HG03469 (cell line): ENCODE measurements at regions not wholly inside any gene's neighbourhood (a gene's known extent, or its start where the extent isn't known, plus 50 kb on each side); places are given as distances from the start of the nearest gene placed in this dataset.
"Not testable (repeated sequence)": the region's sequence is repeated elsewhere in the genome, so short reads cannot be mapped to it uniquely, and the experiment has no call there.

Experiments
- ATAC-seq: cut with Tn5 transposase; IDR thresholded peaks from one replicate; pipeline ENCODE4 v1.9.1; 2021; ENCODE audit warnings: mild to moderate bottlenecking, moderate library complexity, moderate number of reproducible peaks; ENCODE audit not compliant: unreplicated experiment

DNA sequence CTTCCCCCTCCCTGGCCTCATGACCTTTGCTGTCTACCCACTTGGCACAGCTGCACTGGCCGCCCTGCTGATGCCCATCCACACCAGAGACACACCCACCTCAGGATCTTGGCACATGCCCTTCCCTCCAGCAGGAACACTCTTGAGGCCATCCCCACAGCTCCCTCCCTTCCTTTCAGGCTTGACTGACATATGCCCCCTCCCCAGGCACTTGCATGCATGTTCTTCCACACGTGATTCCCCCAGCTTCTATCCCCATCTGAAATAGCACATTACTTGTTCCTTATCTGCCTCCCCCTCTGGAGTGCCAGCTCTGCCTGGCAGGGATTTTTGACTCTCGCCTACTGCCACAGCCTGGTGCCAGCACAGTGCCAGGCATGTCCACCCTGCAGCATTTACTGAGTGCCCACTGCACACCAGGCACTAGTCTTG is 98.5 kb upstream of the SLC25A33 start:
- ATAC-seq: no peak

DNA sequence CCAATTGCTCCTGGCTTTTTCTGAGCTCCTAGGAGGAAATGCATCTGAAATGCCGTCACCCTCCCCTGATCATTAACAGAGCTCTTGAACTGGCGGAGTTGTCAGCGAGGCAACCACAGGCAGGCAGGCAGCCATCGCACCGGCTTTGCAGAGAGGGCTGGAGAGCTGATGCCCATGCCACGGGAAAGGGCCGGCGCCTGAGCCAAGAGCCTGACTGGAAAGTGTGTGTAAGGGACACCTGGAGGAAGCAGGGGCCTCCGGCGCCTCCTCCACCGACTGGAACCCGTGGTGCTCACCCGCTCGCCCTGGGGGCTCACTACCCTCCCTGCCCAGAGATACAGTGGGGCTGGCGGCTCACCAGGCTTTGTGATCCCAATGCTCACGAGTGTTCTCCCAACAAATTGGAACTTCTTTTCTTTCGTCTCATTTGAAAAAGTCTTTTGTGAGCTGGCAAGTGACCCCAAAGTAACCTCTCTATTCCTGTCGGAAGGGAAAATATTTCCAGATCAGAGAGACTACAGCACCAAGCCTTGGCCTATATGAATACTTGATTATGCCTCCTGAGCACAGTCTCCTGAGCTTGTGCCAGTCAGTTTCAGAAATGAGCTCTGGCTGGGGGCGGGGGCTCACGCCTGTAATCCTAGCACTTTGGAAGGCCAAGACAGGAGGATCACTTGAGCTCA is 97.7 kb upstream of the SLC25A33 start:
- no peak for ATAC-seq

DNA sequence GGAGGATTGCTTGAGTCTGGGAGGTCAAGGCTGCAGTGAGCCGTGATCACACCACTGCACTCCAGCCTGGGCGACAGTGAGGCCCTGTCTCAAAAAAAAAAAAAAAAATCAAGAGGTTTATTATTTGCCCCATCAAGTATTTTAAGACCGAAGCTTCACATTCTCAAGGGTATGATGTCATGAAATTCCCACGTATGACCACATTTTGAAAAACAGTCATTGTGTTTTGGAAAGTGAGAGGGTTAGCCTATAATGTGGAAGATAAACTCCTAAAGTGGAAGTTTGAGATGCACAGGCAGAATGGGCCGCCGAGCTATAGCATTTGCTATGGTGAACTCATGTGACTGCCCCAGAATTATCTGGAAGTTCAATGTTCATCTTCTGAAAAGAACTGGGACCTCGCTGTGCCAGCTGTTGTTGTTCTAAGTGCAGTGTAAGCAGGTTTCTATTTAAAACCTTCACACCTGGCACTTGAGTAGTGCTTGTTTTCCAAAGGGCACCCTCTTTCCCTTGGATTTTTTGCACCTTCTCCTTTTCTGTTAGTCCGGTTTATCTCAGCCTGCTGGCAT is 96.9 kb upstream of the SLC25A33 start:
- ATAC-seq: no peak

DNA sequence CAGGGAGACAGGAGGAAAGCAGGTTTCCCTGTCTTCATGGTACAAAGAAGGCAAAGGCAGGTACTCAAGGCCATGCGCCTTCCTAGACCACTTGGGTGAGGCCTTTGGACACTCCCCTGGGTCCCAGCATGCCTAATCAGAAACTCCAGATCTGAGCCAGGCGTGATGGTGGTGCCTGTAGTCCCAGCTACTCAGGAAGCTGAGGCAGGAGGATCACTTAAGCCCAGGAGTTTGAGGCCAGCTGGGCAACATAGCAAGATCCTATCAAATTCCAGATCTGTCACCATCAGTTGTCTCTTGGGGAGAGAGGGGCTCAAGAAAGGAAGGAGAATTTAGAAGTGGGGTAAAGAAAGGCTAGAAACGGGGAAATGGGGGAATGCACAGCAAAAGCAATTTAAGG is 96.3 kb upstream of the SLC25A33 start:
- no peak for ATAC-seq

DNA sequence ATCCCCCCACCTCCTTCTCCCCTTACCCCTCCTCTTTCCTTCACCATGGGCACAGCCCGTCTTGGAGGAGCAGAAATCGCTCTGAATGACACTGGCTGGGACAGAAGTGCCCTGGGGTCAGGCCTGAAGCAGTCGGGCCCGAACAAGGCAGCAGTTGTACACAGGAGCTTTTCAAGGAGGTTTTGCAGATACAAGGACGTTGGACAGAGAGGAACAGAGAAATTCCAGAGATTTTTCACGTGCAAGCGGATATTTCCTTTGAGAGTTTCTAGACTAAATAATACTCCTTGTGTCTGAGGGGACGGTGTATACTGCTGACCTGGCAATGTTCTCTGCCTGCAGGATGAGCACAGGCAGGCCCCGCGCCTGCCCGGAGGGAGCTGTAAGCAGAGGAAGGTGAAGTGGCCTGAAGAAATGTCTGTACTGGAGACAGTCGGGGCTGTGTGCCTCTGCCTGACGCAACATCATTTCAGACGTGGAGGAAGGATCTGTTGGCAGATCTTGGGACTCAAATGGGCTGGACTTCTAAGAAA is 95.3 kb upstream of the SLC25A33 start:
- ATAC-seq: no peak

DNA sequence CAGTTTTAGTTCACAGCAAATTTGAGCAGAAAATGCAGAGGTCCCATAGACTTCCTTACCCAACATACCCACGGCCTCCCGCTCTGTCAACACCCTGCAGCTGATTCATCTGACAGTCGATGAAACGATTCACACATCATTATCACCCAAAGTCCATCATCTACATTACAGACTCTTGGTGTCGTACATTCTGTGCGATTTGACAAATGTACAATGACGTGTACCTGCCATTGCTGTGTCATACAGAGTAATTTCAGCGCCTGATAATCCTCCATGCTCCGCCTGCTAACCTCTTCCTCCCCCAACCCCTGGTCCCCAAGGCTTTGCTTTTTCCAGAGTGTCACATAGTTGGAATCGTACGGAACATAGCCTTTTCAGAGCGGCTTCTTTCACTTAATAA is 94.7 kb upstream of the SLC25A33 start:
- no peak for ATAC-seq

DNA sequence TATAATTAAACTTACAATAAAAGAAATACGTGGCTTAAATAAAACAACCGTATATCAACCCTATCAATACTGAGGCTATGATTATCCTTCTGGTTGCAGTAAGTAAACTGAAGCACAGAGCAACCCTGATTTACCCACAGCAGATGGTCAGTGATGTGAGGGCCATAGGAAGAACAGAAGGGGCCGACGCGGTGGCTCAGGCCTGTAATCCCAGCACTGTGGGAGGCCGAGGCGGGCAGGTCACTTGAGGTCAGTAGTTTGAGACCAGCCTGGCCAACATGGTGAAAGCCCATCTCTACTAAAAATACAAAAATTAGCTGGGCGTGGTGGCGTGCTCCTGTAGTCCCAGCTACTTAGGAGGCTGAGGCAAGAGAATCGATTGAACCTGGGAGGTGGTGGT is 94.2 kb upstream of the SLC25A33 start:
- ATAC-seq: not testable (repeated sequence)

DNA sequence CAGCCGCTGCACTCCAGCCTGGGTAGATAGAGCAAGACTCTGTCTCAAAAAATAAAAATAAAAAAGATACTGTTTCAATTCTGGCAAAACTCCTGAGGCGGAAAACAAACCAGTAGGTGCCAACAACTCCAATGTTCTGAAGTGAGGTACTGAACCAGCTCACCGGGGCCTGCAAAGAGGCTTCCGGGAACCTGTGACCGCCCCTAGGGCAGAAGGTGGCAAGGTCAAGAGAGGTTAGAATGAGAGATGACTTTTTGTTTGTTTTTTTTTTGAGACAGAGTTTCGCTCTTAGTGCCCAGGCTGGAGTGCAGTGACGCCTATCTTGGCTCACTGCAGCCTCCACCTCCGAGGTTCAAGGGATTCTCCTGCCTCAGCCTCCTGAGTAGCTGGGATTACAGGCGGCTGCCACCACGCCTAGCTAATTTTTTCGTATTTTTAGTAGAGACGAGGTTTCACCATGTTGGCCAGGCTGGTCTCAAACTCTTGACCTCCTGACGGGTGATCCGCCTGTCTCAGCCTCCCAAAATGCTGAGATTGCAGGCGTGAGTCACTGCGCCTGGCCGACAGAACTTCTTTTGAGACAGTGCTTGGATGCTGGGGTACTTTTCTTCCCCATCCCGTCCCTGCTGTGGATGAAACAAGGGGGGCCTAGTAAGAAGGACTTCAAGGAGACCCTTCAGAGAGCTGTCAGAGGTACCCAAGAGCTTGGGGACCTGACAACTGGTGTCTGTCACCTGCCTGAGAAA is 91.9 kb upstream of the SLC25A33 start:
- ATAC-seq: no peak

DNA sequence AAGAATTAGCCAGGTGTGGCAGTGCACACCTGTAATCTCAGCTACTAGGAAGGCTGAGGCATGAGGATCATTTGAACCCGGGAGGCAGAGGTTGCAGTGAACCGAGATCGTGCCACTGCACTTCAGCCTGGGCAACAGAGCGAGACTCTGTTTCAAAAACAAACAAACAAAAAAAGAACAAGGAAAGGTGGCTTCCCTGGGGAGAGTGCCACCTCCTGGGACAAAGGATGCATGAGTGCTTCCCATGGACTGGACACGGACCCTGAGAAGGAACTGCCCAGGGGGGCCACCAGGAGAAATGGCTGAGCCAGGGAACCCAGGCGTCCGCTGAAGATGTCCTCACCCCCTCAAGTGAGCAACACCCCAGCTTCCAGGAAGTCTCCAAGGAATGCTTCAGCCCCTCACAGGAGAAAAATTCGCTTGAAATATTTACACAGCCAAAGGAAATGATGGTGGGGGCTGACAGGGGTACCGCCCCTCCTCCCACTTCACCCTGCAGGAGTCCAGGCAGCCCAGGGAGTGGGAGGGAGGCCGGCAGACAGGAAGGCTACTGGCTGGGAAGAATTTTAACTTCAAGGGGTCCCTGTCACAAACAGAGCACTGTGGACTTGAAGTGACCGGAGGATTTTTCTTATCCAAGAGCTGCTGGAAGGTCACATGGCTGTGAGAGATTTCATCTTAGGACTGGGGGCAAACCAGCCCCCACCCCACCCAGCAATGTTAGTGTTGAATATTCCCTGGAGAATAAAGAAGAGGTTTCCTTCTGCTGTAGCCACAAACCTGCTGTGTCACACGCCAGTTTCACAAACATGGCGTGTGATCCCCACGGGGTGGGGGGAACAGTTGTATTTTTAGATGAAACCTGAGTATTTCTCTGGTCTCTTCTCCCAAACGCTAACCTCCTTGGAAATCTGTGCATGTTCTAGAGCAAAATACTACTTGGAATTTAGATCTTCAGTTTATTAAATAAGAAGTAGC is 90.8 kb upstream of the SLC25A33 start:
- ATAC-seq: no peak

DNA sequence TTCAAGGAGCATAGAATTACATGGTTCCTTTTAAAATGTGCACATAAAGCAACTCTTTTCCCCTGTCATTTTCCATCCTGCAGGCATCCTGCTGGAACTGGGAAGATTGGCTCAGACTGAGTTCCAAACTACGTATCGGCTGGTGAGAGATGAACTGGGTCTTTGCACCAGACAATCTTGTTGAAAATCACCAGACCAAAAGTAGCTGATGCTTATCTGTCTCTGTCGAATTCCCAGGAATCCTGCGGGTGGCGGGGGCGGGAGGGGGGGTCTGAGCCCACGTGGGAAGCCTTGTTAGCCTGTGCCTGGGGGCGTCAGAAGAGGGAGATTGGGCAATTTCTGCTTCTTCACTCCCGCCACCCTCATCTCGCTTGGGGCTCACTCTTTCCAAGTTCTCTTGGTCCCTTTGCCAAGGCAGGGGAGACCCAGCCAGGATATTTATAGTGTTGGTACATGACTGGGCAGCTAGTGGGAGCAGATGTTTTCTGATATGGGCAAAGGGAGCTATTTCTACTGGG is 90.1 kb upstream of the SLC25A33 start:
- no peak for ATAC-seq

DNA sequence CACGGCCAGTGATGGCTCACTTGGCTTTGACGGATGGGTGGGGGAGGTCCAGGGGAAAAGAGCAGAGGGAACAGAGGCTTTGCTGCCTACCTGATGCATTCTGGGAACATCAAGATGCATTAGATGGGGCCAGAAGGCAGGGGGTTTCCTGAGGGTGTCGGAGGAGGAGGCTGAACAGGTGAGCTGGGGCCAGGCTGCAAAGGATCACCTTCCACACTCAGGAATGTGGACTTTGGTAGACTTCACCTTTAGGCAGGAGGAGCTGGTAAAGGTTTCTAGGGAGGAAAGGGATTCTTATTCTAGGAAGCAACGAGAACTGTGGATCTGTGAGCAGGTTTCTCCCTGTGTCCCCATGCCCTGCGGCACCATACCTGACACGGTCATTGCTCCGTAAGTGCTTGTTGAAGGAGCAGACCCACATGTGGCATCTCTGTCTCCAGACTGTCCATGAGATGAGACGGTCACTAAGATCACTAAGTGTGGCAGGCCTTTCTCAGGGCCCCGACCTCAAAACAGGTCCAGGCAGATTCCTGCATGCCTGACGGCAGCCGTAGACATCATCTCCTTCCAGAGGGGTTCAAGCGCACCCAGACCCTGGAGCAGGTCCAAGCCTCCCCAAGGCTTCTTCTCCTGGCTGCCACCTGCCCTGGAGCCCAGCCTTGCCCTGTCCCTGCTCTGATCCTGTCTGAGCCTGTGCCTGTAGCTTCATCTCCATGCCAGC is 89.1 kb upstream of the SLC25A33 start:
- ATAC-seq: no peak

DNA sequence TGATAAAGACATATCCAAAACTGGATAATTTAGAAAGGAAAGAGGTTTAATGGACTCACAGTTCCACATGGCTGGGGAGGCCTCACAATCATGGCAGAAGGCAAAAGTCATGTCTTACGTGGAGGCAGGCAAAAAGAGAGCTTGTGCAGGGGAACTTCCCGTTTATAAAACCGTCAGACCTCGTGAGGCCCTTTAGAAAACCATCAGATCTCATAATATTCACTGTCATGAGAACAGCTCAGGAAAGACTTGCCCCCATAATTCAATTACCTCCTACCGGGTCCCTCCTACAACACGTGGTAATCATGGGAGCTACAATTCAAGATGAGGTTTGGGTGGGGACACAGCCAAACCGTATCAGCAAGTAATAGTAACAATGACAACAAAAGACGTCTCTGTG is 88.2 kb upstream of the SLC25A33 start:
- no peak for ATAC-seq

DNA sequence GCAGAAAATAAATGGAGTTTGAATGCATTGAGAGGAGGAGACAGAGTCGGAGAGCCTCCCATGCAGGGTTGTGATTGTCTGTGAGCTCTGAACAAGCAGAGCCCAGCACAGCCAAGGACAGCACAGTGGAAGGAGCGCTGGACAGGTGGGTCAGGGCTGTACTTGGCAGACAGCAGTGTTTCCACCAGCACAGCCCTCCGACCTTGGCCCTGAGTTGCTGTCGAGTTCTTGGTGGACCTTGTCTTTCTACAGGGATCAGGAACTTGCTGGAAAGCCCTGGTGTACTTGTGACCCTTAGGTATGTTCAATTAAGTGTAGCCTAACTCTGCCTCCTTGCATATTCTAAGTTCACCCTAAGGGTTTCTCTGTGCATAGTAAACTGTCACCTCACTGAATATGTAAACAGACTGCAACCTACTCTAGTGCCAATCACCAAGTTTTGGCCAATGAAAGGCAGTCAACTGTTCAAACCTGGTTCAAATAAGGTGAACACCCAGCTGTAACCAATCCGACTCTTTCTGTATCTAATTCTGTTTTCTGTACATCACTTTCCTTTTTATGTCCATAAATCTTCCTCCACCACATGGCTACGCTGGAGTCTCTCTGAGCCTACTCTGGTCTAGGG is 86.6 kb upstream of the SLC25A33 start:
- no peak for ATAC-seq

DNA sequence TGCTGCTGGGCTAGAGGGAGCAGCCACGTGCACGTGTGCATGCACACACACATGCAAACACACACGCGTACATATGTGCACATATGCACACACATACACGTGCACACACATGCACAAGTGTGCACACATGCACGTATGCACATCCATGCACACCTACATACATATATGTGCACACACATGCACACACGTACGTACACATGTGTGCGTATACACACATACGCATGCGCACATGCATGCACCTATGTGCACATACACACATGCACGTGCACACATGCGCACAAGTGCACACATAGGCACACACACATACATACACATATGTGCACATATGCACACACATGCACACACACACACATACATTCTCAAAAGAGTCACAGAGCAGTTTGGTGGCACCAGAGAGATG is 85.9 kb upstream of the SLC25A33 start:
- no peak for ATAC-seq

DNA sequence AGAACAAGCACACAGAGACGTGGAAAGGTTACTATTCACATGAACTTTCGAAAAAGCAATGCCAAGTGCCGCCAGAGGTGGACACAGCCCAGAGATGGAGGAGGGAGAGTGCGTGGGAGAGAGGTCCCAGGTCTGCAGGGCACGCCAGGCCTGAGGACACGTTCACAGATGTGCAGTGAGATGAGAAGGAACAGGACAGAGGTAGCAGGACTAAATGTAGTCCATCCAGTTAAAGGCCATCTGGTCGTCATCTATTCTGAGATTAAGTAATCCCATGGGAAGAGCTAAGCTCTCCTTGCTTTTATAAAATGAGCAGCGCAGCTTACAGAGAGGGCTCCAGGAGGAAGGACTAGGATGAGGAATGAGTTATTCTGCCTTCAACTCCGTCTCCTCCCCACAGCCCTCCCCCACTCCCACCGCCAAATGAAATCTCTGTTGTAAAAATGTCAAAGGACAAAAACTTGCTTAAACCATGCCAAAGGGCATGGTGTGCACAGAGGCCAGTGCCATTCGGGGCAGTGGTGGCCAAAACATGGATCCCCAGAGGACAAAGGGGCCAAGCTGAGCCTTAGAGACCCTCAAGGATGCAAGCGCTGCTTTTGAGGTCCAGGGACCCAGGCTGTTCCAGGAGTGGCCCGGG is 85.4 kb upstream of the SLC25A33 start:
- ATAC-seq: no peak

DNA sequence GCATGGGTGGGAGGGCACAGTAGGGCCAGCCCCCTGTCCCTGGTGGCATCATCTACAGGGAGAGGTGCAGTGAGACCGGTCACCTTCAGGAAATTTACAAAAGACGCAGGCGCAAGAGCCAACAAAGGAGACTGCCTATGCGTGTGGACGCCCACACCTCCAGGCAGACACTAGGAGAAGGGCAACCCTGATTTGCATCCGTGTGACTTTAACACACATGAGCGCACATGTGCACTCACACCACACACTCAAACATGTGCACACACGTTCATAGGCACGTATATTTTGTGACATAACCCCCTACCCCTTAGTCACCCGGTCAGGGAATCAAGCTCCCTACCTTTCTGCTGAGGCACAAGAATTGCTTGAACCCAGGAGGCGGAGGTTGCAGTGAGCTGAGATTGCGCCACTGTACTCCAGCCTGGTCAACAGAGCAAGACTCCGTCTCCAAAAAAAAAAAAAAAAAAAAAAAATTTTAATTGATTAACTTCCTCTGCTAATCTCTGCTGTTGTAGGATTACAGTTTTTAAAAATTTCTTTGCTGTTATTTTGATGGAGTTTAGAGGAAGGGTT is 84.7 kb upstream of the SLC25A33 start:
- no peak for ATAC-seq

DNA sequence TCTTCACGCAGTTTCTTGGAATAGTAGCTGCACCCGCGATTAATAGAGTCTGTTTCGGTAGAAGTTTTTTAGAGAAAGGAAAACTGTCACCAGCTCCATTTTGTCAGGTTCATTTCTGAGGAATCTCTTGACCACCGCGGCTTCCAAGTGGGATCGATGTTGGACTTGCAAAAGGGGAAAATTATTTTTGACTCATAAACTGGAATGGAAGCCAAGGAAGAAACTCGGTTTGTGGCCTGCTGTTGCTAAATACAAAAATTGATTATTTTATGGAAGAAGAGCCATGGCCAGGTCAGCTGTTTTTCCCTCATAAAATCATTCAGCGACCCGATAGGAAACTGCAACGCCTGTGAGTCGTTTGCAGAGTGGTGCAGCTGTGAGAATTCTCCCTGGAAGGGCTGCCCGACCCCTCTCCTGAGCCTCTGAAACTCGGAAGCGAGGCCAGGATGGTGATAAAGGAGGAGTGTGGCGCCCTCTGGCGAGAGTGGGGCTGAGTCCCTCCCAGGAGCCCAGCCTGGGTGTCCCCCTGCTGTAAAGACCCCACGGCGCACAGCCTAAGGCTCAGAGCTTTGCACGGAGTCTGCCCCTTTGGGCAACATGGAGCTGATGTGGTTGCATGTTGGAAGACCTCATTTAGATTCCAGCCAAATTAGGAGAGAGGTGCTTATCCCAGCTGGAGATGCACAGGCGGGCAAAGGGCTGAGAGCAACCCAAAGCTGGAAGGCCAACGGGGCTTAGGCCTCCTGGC is 83.6 kb upstream of the SLC25A33 start:
- ATAC-seq: no peak

DNA sequence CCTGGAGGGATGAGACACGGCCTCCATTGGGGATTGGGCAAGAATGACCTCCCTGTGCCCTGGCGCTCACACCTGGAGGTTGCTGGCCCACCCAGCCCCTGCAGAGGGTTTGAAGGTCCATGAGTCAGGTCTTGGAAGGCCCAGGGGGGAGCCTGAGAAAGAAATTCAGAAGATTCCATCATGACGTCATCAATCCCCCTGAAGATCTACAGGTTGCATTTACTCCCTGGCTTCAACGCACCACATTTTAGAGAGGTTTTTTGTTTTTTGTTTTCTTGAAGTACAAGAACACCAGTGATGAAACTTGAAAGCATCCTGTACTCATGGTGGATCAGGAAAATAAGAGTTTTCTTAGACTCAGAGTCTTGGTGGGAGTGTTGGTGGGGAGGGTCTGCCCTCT is 82.4 kb upstream of the SLC25A33 start:
- no peak for ATAC-seq
